SK-N-SH (cell line): ENCODE measurements at regions not wholly inside any gene's neighbourhood (a gene's known extent, or its start where the extent isn't known, plus 50 kb on each side); places are given as distances from the start of the nearest gene placed in this dataset.

Experiments used
- CTCF ChIA-PET: fragments of 300-600, 350-600 bp; formaldehyde crosslinking; extraction: SDS; loops from one replicate; lab custom pipeline; 2021; lab: Yijun Ruan, JAX
- POLR2A ChIA-PET: fragments of 350-600 bp; sonication (Branson Sonifier 250); formaldehyde crosslinking; extraction: SDS; loops from one replicate; lab custom pipeline; 2020; ENCODE audit warnings: antibody characterized with exemption, inconsistent platforms; lab: Yijun Ruan, JAX
- DNase-seq: peaks from one replicate; pipeline ENCODE4 v3.0.0; 2012
- H2AFZ ChIP-seq: fragments of 200-600 bp; sonication (generic); 2 replicates; pipeline ENCODE4 v1.8.1; 2016; ENCODE audit warnings: antibody characterized with exemption, mild to moderate bottlenecking, low read depth
- H3F3A ChIP-seq: fragments of 200-600 bp; sonication (generic); replicated peaks from 2 replicates; pipeline ENCODE3; 2016; ENCODE audit warnings: antibody characterized with exemption, mild to moderate bottlenecking; ENCODE audit not compliant: insufficient read depth
- H3K27ac ChIP-seq, 2 experiments: fragments of 200-500 bp in 1 of 2; fragments of 200-600 bp in 1 of 2; sonication (Bioruptor generic) in 1 of 2; sonication (generic), shearing (Covaris generic) in 1 of 2; 2 replicates each; pipeline versions ENCODE4 v1.5.1 to v1.6.1; 2014 to 2016; ENCODE audit warnings: low read depth in 2 of 2, inconsistent platforms in 1 of 2, low read length in 1 of 2, mild to moderate bottlenecking in 1 of 2, mixed read lengths in 1 of 2
- H3K27me3 ChIP-seq: fragments of 200-600 bp; sonication (generic), shearing (Covaris generic); 2 replicates; pipeline ENCODE4 v1.6.1; 2016; ENCODE audit warnings: mixed run types; ENCODE audit not compliant: insufficient read depth
- H3K36me3 ChIP-seq, 2 experiments: fragments of 200-500 bp in 1 of 2; fragments of 200-600 bp in 1 of 2; sonication (Bioruptor generic) in 1 of 2; sonication (generic) in 1 of 2; replicated peaks in 1 of 2; 2 replicates each; pipeline versions ENCODE3 to v1.5.1; 2014 to 2016; ENCODE audit warnings: low read length in 1 of 2, mild to moderate bottlenecking in 1 of 2; ENCODE audit not compliant: insufficient read depth in 2 of 2, control insufficient read depth in 1 of 2
- H3K4me1 ChIP-seq, 2 experiments: fragments of 200-500 bp in 1 of 2; fragments of 200-600 bp in 1 of 2; sonication (Bioruptor generic) in 1 of 2; sonication (generic), shearing (Covaris generic) in 1 of 2; 2 replicates each; pipeline versions ENCODE4 v1.5.1 to v1.6.1; 2014 to 2016; ENCODE audit warnings: low read depth in 1 of 2, low read length in 1 of 2, mixed run types in 1 of 2; ENCODE audit not compliant: insufficient read depth in 2 of 2, control insufficient read depth in 1 of 2
- H3K4me2 ChIP-seq: fragments of 200-600 bp; sonication (generic), shearing (Covaris generic); 2 replicates; pipeline ENCODE4 v1.6.1; 2017; ENCODE audit warnings: mixed run types
- H3K4me3 ChIP-seq, 2 experiments: fragments of 200-500 bp in 1 of 2; fragments of 200-600 bp in 1 of 2; sonication (Bioruptor generic) in 1 of 2; sonication (generic), shearing (Covaris generic) in 1 of 2; 2 replicates each; pipeline versions ENCODE4 v1.5.1 to v1.8.1; 2014 to 2016; ENCODE audit warnings: low read depth in 2 of 2, inconsistent platforms in 1 of 2, low read length in 1 of 2, mild to moderate bottlenecking in 1 of 2, mixed read lengths in 1 of 2, moderate library complexity in 1 of 2
- H3K79me2 ChIP-seq: fragments of 200-600 bp; sonication (generic); 2 replicates; pipeline ENCODE4 v1.8.1; 2017; ENCODE audit warnings: mild to moderate bottlenecking; ENCODE audit not compliant: insufficient read depth
- H3K9ac ChIP-seq: fragments of 200-600 bp; sonication (generic); 2 replicates; pipeline ENCODE4 v1.6.1; 2017; ENCODE audit warnings: mixed run types
- H3K9me2 ChIP-seq: fragments of 200-600 bp; sonication (generic); 2 replicates; pipeline ENCODE4 v1.6.1; 2017; ENCODE audit warnings: mixed run types
- H3K9me3 ChIP-seq: fragments of 200-600 bp; sonication (generic); 2 replicates; pipeline ENCODE4 v1.6.1; 2017; ENCODE audit warnings: mixed run types, mild to moderate bottlenecking, moderate library complexity
- H4K20me1 ChIP-seq: fragments of 200-600 bp; sonication (generic); 2 replicates; pipeline ENCODE4 v1.6.1; 2017; ENCODE audit warnings: mild to moderate bottlenecking, mixed run types; ENCODE audit not compliant: insufficient read depth
- CHD2 ChIP-seq: fragments of 150-350 bp; IDR thresholded peaks from 2 replicates; pipeline ENCODE4 v1.6.1; 2018; ENCODE audit warnings: low read length; ENCODE audit not compliant: partially characterized antibody
- ELF1 ChIP-seq: IDR thresholded peaks from 2 replicates; pipeline ENCODE4 v1.4.0; 2012
- EP300 ChIP-seq, 2 experiments: IDR thresholded peaks; 2 replicates each; pipeline versions ENCODE4 v1.4.0 to v1.6.1; 2012; ENCODE audit warnings: borderline replicate concordance in 1 of 2, low read depth in 1 of 2, low read length in 1 of 2
- EZH2phosphoT487 ChIP-seq: fragments of 200-600 bp; sonication (generic); IDR thresholded peaks from 2 replicates; pipeline ENCODE4 v1.6.1; 2017; ENCODE audit warnings: low read depth, mixed run types, mild to moderate bottlenecking, antibody characterized with exemption, moderate library complexity, borderline replicate concordance
- FOSL2 ChIP-seq: IDR thresholded peaks from 2 replicates; pipeline ENCODE4 v1.4.0; 2012; ENCODE audit warnings: low read depth, mild to moderate bottlenecking, moderate library complexity, borderline replicate concordance
- FOXJ3 ChIP-seq: sonication (generic); formaldehyde crosslinking; IDR thresholded peaks from 2 replicates; pipeline ENCODE4 v1.5.1; 2020; ENCODE audit warnings: mild to moderate bottlenecking, missing genetic modification reagents
- FOXM1 ChIP-seq: IDR thresholded peaks from 2 replicates; pipeline ENCODE4 v1.4.0; 2012; ENCODE audit warnings: low read depth, mild to moderate bottlenecking
- GABPA ChIP-seq: IDR thresholded peaks from 2 replicates; pipeline ENCODE4 v1.4.0; 2012; ENCODE audit warnings: low read depth, mild to moderate bottlenecking
- MEF2A ChIP-seq: IDR thresholded peaks from 2 replicates; pipeline ENCODE4 v1.4.0; 2012; ENCODE audit warnings: low read depth, borderline replicate concordance
- MXI1 ChIP-seq: IDR thresholded peaks from 2 replicates; pipeline ENCODE4 v1.6.1; 2012; ENCODE audit warnings: mild to moderate bottlenecking, low read depth, low read length, improper control_type of control experiment
- NFIC ChIP-seq: IDR thresholded peaks from 2 replicates; pipeline ENCODE4 v1.4.0; 2012; ENCODE audit warnings: borderline replicate concordance
- NRF1 ChIP-seq: IDR thresholded peaks from 2 replicates; pipeline ENCODE4 v1.6.1; 2012; ENCODE audit warnings: low read depth, mild to moderate bottlenecking, low read length
- POLR2AphosphoS5 ChIP-seq: IDR thresholded peaks from 2 replicates; pipeline ENCODE4 v1.6.1; 2012; ENCODE audit warnings: low read depth, low read length
- RAD21 ChIP-seq: IDR thresholded peaks from 2 replicates; pipeline ENCODE4 v1.6.1; 2012; ENCODE audit warnings: mild to moderate bottlenecking, low read length
- RCOR1 ChIP-seq: fragments of 150-350 bp; IDR thresholded peaks from 2 replicates; pipeline ENCODE4 v1.6.1; 2017; ENCODE audit warnings: antibody characterized with exemption, low read length
- RXRA ChIP-seq: IDR thresholded peaks from 2 replicates; pipeline ENCODE4 v1.4.0; 2012; ENCODE audit warnings: low read depth, mild to moderate bottlenecking, borderline replicate concordance
- SIN3A ChIP-seq: IDR thresholded peaks from 2 replicates; pipeline ENCODE4 v1.6.1; 2012; ENCODE audit warnings: low read depth, mild to moderate bottlenecking, low read length, moderate library complexity, borderline replicate concordance
- SMC3 ChIP-seq: IDR thresholded peaks from 2 replicates; pipeline ENCODE4 v1.6.1; 2012; ENCODE audit warnings: low read depth, low read length, improper control_type of control experiment
- TAF1 ChIP-seq: IDR thresholded peaks from 2 replicates; pipeline ENCODE4 v1.6.1; 2012; ENCODE audit warnings: low read depth, mild to moderate bottlenecking, low read length, moderate library complexity, borderline replicate concordance
- YY1 ChIP-seq: IDR thresholded peaks from 2 replicates; pipeline ENCODE4 v1.4.0; 2012; ENCODE audit warnings: low read depth, mild to moderate bottlenecking
- ZBTB33 ChIP-seq: IDR thresholded peaks from 2 replicates; pipeline ENCODE4 v1.4.0; 2012; ENCODE audit warnings: low read depth, borderline replicate concordance
- WGBS: methylation state at CpG from one replicate; pipeline ENCODE4 v1.1.6; 2017; ENCODE audit warnings: low lambda C conversion rate; 5-methylcytosine and 5-hydroxymethylcytosine counted together
- TF ChIP-seq, protein P1 (sequence below): IDR thresholded peaks from 2 replicates; pipeline ENCODE4 v1.4.0; 2012; ENCODE audit warnings: low read depth, borderline replicate concordance
- TF ChIP-seq, protein P2 (sequence below): fragments of 150-350 bp; IDR thresholded peaks from 2 replicates; pipeline ENCODE4 v1.6.1; 2016; ENCODE audit warnings: mild to moderate bottlenecking, low read depth, low read length
- TF ChIP-seq, protein P3 (sequence below): IDR thresholded peaks from 2 replicates; pipeline ENCODE4 v1.4.0; 2012; ENCODE audit warnings: low read depth

GRCh38 chr3:152578769-152579168, 256.2 kb upstream of the P2RY1 start:
- H3K4me1 ChIP-seq = no peaks in the 10 kb centered on the region
- no peak overlapping the region for H3K4me2 ChIP-seq
- H3K36me3 ChIP-seq = no peaks in the 10 kb centered on the region
- H3K9me3 ChIP-seq = no peaks in the 10 kb centered on the region
- CTCF ChIA-PET = interaction anchor here (1.4 kb wide), 1 partner anchor 69 kb away, joined by 3 read pairs; no protein-coding TSS in a partner anchor
- no peak overlapping the region for H3K4me3 ChIP-seq
- no peak for DNase-seq
- TF ChIP-seq NRF1 = no peak
- TF ChIP-seq FOXJ3 (CRISPR knock-in tag) = no peak
- no peak for TF ChIP-seq FOSL2
- TF ChIP-seq GABPA = no peak
- TF ChIP-seq MEF2A = no peak
- no peak for TF ChIP-seq RAD21
- no peak for TF ChIP-seq RXRA
- TF ChIP-seq FOXM1 = no peak
- TF ChIP-seq EZH2phosphoT487 = no peak
- TF ChIP-seq, protein P1, sequence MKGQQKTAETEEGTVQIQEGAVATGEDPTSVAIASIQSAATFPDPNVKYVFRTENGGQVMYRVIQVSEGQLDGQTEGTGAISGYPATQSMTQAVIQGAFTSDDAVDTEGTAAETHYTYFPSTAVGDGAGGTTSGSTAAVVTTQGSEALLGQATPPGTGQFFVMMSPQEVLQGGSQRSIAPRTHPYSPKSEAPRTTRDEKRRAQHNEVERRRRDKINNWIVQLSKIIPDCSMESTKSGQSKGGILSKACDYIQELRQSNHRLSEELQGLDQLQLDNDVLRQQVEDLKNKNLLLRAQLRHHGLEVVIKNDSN = no peak
- TF ChIP-seq, protein P2, sequence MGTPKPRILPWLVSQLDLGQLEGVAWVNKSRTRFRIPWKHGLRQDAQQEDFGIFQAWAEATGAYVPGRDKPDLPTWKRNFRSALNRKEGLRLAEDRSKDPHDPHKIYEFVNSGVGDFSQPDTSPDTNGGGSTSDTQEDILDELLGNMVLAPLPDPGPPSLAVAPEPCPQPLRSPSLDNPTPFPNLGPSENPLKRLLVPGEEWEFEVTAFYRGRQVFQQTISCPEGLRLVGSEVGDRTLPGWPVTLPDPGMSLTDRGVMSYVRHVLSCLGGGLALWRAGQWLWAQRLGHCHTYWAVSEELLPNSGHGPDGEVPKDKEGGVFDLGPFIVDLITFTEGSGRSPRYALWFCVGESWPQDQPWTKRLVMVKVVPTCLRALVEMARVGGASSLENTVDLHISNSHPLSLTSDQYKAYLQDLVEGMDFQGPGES = no peak
- no peak for TF ChIP-seq POLR2AphosphoS5
- H4K20me1 ChIP-seq = no peaks in the 10 kb centered on the region
- H3K9me2 ChIP-seq = no peaks in the 10 kb centered on the region
- H3K27me3 ChIP-seq = peaks cover 4% of the 10 kb centered on the region; the same call in 1 of the 2 replicates
- H3K79me2 ChIP-seq = no peaks in the 10 kb centered on the region
- no peak overlapping the region for H2AFZ ChIP-seq
- H3K27ac ChIP-seq = no peak overlapping the region
- no peak overlapping the region for H3K9ac ChIP-seq
- POLR2A ChIA-PET = no interaction called here
- no peaks in the 10 kb centered on the region for H3F3A ChIP-seq

GRCh38 chr3:152581951-152582350, 253.0 kb upstream of the P2RY1 start:
- Histone ChIP-seq H3K4me2 (no peak overlapping the region), H3K79me2 (no peaks in the 10 kb centered on the region), H3K27me3 (0 out of 2 replicates have a peak, but pooled peaks cover 4% of the 10 kb centered on the region), H3K27ac (no peak overlapping the region), H3K4me1 (no peaks in the 10 kb centered on the region), H3K4me3 (no peak overlapping the region), H3K9me3 (no peaks in the 10 kb centered on the region), H2AFZ (no peak overlapping the region), H3K9ac (no peak overlapping the region), H3K36me3 (no peaks in the 10 kb centered on the region), H3F3A (no peaks in the 10 kb centered on the region), H3K9me2 (no peaks in the 10 kb centered on the region)
- POLR2A ChIA-PET = no interaction called here
- WGBS = 28% methylated on average over 3 of the region's 3 CpGs
- CTCF ChIA-PET = no interaction called here
- DNase-seq = no peak
- TF ChIP-seq SMC3 (no peak), SIN3A (no peak), YY1 (no peak), MXI1 (no peak), GABPA (no peak), CHD2 (no peak), ZBTB33 (no peak), EP300 (IDR thresholded peaks at IDR 0.05; ENCODE audit: borderline replicate concordance in 1 of 2, low read depth in 1 of 2, low read length in 1 of 2) (no peak), EZH2phosphoT487 (no peak), POLR2AphosphoS5 (no peak), TAF1 (no peak), FOSL2 (no peak), RAD21 (no peak), RCOR1 (no peak), NFIC (no peak), ELF1 (no peak)
- TF ChIP-seq, protein P3, sequence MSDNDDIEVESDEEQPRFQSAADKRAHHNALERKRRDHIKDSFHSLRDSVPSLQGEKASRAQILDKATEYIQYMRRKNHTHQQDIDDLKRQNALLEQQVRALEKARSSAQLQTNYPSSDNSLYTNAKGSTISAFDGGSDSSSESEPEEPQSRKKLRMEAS = no peak
- TF ChIP-seq, protein P1 = no peak
- TF ChIP-seq, all 33 proteins: peak for 0
- H4K20me1 ChIP-seq = no peaks in the 10 kb centered on the region
